NT2/D1 (cell line): ENCODE measurements at regions not wholly inside any gene's neighbourhood (a gene's known extent, or its start where the extent isn't known, plus 50 kb on each side); places are given as distances from the start of the nearest gene placed in this dataset.

Experiments
- SUZ12 ChIP-seq: IDR thresholded peaks from 2 replicates; pipeline ENCODE4 v1.6.1; 2011; ENCODE audit not compliant: insufficient read length, insufficient read depth; ENCODE audit errors: extremely low read depth
- YY1 ChIP-seq: IDR thresholded peaks from 2 replicates; pipeline ENCODE4 v1.6.1; 2011; ENCODE audit not compliant: insufficient read length, insufficient read depth
- ZNF274 ChIP-seq: IDR thresholded peaks from 2 replicates; pipeline ENCODE4 v1.6.1; 2011; ENCODE audit warnings: mild to moderate bottlenecking, low read depth, low read length

- TF ChIP-seq ZNF274 (no peak), SUZ12 (no peak), YY1 (no peak)
These were observed 604.8 kb downstream of the CPS1 start for GRCh38 chr2:211161236-211161635.
